ENCODE measurements at regions not wholly inside any gene's neighbourhood (a gene's known extent, or its start where the extent isn't known, plus 50 kb on each side); places are given as distances from the start of the nearest gene placed in this dataset.

GRCh38 chr9:78436873-78437272 is 139.9 kb downstream of the PSAT1 start:
- no peak for TF ChIP-seq EP300 (IDR thresholded peaks at IDR 0.05)
- TF ChIP-seq POLR2A (IDR thresholded peaks at IDR 0.05) = no peak

All from stomach (tissue), 4 donors.